ENCODE measurements at regions not wholly inside any gene's neighbourhood (a gene's known extent, or its start where the extent isn't known, plus 50 kb on each side); places are given as distances from the start of the nearest gene placed in this dataset.
"Not testable (repeated sequence)": the region's sequence is repeated elsewhere in the genome, so short reads cannot be mapped to it uniquely, and the experiment has no call there.

DNA sequence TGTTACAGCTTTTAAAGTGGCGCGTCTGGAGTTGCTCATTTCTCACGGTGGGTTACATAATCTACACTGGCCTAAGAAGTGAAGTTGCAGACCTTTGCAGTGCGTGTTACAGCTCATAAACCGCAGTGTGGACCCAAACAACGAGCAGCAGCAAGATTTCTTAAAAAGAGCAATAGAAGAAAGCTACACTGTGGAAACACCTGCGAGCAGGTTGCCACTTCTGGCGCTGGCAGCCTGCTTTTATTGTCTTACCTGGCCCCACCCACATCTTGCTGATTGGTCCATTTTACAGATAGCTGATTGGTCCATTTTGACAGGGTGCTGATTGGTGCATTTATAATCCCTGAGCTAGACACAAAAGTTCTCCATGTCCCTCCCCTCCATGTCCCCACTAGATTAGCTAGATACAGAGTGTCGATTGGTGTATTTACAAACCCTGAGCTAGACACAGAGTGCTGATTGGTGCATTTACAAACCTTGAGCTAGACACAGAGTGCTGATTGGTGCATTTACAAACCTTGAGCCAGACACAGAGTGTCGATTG lies 462.9 kb upstream of the JARID2 start:
- TF ChIP-seq POLR2AphosphoS5, EP300, POLR2A (IDR thresholded peaks at IDR 0.05): not testable (repeated sequence)

Measured in sigmoid colon (tissue), 4 donors.